ENCODE measurements at regions not wholly inside any gene's neighbourhood (a gene's known extent, or its start where the extent isn't known, plus 50 kb on each side); places are given as distances from the start of the nearest gene placed in this dataset.
A peak's percentile ranks its signal among the peaks of the same experiment; 100 is the strongest.

GRCh38 chr1:8203056-8203455, 114.9 kb upstream of the SLC45A1 start:
- DNase-seq (ENCODE audit: low spot score) = no peak

GRCh38 chr1:8202182-8202905, 115.6 kb upstream of the SLC45A1 start:
- no peak for DNase-seq (ENCODE audit: low spot score)

GRCh38 chr1:8201331-8201861, 116.5 kb upstream of the SLC45A1 start:
- DNase-seq (ENCODE audit: low spot score) = no peak

DNA sequence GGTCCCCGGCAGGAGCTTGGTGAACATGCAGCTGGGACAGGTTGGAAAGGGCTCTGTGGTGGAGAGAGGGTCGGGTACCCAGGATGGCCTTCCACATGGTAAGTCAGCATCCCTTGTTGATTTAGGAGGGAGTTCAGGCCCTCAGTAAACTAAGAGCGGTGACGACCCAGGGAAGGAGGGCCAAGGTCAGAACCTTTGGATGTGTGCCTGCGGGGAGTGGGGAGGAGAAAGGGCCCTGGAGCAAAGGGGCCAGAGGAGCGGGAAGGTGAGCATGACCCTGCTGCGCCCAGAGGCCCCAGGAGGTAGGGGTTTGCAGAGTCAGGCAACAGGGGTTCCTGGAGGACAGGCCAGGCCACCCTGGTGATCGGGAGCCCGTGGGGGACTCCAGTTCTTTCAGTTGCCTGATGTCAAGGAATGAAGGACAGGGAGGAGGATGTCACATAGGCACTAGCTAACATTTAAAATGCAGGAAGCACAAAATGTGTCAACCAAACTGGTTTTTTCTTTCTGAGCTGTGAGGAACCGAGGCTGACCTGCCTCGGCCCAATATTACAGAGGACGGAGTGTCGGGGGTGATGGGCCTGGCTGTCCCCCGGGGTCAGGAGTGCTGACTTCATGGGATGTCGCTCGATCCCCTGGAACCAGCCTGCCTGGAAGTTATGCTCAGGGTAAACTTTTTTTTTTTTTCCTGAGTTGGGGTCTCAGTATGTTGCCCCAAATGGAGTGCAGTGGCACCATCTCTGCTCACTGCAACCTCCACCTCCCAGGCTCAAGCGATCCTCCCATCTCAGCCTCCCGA, 117.4 kb upstream of the SLC45A1 start:
- DNase-seq (ENCODE audit: low spot score) = no peak

- no peak for DNase-seq (ENCODE audit: low spot score)
These were observed 119.4 kb upstream of the SLC45A1 start for GRCh38 chr1:8198522-8198921.

DNA sequence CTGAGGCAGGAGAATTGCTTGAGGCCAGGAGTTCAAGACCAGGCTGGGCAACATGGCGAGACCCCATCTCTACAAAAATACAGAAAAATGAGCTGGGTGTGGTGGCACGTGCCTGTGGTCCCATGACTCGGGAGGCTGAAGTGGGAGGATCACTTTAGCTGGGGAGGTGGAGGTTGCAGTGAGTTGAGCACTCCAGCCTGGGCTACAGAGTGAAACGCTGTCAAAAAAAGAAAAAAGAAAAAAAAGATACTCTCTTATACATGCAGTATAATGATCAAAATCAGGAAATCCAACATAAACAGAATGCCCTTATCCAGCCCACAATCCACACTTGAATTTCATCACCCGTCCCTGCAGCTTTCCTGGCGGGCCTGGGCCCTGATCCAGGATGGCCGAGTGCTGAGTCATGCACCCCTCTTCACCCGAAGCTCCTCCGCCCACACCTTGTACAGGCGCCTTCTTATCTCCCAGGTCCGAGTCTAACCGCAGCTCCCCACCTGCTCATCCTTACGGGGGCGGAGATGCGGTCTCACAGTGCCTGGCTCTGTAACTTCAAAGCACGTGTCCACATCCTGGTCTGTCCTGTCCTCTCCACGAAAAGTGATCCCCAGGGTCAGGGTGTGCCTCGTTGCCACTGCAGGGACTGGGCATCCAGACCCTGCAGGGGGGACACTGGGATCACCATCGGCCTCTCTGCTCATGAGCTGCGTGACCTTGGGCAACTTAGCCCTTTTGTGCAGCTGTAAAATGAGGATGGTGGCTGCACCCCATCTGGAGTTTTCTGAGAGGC, 120.2 kb upstream of the SLC45A1 start:
- DNase-seq (ENCODE audit: low spot score) = no peak

GRCh38 chr1:8194481-8195227, 123.3 kb upstream of the SLC45A1 start:
- no peak for DNase-seq (ENCODE audit: low spot score)

DNA sequence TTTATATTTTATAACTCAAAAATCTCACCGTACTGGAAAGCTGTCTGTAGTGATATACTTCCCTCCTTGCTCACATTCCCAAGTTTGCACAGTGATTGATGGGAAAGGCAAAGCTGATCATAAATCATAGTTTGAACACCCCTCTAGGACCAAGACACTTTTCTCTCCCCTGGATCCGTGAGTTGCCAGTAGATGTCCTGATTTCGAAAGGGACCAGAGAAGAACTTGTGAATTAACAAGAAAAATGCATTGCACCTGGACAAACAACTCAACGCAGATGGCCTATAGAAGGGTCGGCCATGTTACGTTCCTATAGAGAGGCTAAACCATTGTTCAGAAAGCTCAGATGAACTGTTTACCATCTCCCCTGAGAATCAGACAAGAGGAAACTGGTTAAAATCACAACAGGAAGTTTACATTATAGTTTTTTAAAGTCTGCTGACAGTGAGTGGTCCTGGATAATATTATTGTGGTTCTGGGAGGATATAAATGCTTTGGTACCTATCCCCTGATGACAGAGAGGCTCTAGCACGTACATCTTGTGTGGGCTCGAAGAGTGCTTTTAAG, 124.0 kb upstream of the SLC45A1 start:
- DNase-seq (ENCODE audit: low spot score) = no peak

DNA sequence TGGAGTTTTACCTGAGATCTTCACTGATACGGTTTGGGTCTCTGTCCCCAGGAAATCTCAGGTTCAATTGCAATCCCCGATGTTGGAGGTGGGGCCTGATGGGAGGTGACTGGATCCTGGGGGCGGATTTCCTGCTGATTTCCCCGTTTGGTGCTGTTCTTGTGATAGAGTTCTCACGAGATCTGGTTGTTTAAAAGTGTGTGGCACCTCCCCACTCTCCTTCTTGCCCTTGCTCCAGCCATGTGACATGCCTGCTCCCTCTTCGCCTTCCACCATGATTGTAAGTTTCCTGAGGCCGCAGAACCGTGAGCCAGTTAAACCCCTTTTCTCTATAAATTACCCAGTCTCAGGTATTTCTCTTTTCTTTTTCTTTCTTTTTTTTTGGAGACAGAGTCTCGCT, 126.4 kb upstream of the SLC45A1 start:
- DNase-seq (ENCODE audit: low spot score) = no peak

GRCh38 chr1:8189931-8190483, 127.9 kb upstream of the SLC45A1 start:
- DNase-seq (ENCODE audit: low spot score) = no peak

- no peak for DNase-seq (ENCODE audit: low spot score)
These were observed 132.5 kb upstream of the SLC45A1 start for GRCh38 chr1:8185400-8185799.

- no peak for DNase-seq (ENCODE audit: low spot score)
These were observed 133.6 kb upstream of the SLC45A1 start for GRCh38 chr1:8184301-8184700.

DNA sequence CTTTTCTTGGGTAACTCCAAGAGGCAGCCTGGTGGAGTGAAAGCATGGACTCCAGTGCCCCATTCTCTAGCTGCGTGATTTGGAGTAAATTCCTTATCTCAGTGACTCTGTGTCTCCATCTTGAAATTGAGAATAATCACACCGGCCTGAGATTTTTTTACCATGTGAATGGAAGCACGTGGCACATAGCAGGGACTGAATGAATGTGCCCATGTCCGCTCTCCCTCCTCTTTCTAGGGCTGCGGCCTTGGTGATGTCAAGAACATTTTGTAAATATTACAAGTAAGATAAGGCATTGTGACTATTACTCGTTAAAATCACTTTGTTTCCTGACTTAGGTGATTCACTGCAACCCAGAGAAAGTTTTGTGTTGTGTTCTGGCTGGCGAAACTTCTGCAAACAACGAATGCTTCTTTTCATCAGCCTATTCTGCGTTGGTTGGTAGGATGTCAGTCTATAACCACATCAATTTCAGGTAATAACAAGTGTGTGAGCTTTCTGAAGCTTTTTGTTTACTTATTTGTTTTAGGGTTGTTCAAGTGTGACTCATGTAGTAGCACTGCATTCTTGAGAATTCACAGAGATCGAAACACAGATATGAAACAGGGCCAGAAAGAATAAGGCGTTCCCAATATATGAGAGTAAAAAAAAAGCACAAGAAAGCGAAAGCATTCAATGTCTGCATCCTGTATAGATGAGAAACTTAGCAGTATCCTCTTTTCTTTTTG, 135.7 kb upstream of the SLC45A1 start:
- DNase-seq (ENCODE audit: low spot score) = peak; percentile 74

GRCh38 chr1:8179132-8179793, 138.7 kb upstream of the SLC45A1 start:
- DNase-seq (ENCODE audit: low spot score) = no peak

GRCh38 chr1:8176279-8176678, 141.6 kb upstream of the SLC45A1 start:
- no peak for DNase-seq (ENCODE audit: low spot score)

DNA sequence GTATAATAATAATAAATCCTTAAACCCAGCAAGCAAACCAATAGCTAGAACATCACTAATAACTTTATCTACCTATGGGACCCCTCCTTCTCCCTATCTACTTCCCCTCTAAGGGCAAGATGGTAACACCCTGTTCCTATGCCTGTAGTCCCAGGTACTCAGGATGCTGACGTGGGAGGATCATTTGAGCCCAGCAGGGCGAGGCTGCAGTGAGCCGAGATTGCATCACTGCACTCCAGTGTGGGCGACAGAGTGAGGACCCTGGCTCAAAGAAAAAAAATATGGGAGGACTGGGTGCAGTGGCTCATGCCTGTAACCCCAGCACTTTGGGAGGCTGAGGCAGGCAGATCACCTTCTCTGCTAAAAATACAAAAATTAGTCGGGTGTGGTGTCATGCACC, 143.1 kb upstream of the SLC45A1 start:
- DNase-seq (ENCODE audit: low spot score) = no peak

- no peak for DNase-seq (ENCODE audit: low spot score)
These were observed 145.8 kb upstream of the ERRFI1 start for GRCh38 chr1:8171751-8172464.

DNA sequence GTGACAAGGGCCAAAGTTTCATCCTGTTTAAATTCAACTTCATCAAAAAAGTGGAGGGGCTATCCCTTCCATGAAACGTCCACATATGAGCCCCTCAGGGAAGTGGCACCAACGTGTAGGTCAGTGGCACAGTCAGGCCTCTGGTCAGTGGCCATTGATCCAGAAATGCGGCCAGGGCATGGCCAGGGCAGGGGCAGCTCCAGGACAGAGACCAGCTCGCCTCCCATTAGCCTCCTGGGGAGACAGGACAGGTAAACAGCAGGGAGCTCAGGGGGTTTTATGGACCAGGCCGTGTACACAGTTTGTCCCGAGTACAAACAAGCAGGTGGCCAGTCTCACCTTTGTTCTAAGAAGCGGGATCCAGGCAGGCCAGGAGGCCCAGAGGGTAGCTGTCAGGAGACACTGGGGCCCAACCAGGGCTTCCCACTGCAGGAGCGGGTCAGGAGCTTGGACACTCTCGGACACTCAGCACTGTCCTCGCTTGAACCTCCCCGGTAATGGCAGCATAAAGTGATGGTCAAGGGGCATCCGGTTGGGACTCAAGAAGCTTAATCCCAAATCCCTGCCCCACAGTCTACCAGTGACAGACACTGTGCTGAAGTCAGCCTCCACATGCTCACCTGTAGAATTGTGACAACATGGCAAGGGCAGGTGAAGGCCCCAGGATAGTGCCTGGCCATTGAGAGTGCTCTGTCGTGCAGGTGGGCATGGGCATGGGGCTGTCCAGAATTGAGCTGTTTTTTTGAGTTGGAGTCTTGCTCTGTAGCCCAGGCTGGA, 144.1 kb upstream of the ERRFI1 start:
- DNase-seq (ENCODE audit: low spot score) = no peak

Measured in CD4-positive, alpha-beta T cell treated with Interleukin-2 at 100 ng/mL for 4 hours (primary cell).